Mesendoderm (in vitro differentiated cells): ENCODE measurements at regions not wholly inside any gene's neighbourhood (a gene's known extent, or its start where the extent isn't known, plus 50 kb on each side); places are given as distances from the start of the nearest gene placed in this dataset.

Experiments
- DNase-seq: peaks from one replicate; pipeline ENCODE4 v3.0.0; 2013
- H2AK5ac ChIP-seq: 2 replicates; pipeline ENCODE4 v1.6.1; 2013; ENCODE audit warnings: low read length, inconsistent platforms
- H2BK120ac ChIP-seq: 2 replicates; pipeline ENCODE4 v1.6.1; 2013; ENCODE audit warnings: low read depth, mild to moderate bottlenecking, low read length, moderate library complexity, mixed read lengths
- H2BK15ac ChIP-seq: replicated peaks from 2 replicates; pipeline ENCODE4 v1.6.1; 2013; ENCODE audit warnings: low read depth, mild to moderate bottlenecking, moderate library complexity
- H2BK5ac ChIP-seq: 2 replicates; pipeline ENCODE4 v1.6.1; 2013; ENCODE audit warnings: low read length, inconsistent platforms
- H3K18ac ChIP-seq: 2 replicates; pipeline ENCODE4 v1.6.1; 2013; ENCODE audit warnings: mild to moderate bottlenecking, low read length, mixed read lengths
- H3K23ac ChIP-seq: one replicate; pipeline ENCODE4 v1.6.1; 2013; ENCODE audit warnings: low read length
- H3K27ac ChIP-seq: 2 replicates; pipeline ENCODE4 v1.5.1; 2013; ENCODE audit warnings: low read depth, mild to moderate bottlenecking, inconsistent platforms, low read length, moderate library complexity
- H3K27me3 ChIP-seq: 2 replicates; pipeline ENCODE4 v1.6.1; 2013; ENCODE audit warnings: low read length, control low read depth, mild to moderate bottlenecking, inconsistent platforms; ENCODE audit not compliant: insufficient read depth, poor library complexity
- H3K36me3 ChIP-seq: 2 replicates; pipeline ENCODE4 v1.6.1; 2013; ENCODE audit warnings: low read length, inconsistent platforms; ENCODE audit not compliant: control insufficient read depth, insufficient read depth
- H3K4ac ChIP-seq: one replicate; pipeline ENCODE4 v1.6.1; 2013; ENCODE audit warnings: low read depth, mild to moderate bottlenecking, low read length, moderate library complexity
- H3K4me1 ChIP-seq: 2 replicates; pipeline ENCODE4 v1.6.1; 2013; ENCODE audit warnings: low read depth, low read length, inconsistent platforms; ENCODE audit not compliant: control insufficient read depth
- H3K4me2 ChIP-seq: 2 replicates; pipeline ENCODE4 v1.6.1; 2013; ENCODE audit warnings: low read length
- H3K4me3 ChIP-seq: 2 replicates; pipeline ENCODE4 v1.5.1; 2013; ENCODE audit warnings: mild to moderate bottlenecking, low read length
- H3K56ac ChIP-seq: one replicate; pipeline ENCODE4 v1.6.1; 2013; ENCODE audit warnings: low read length
- H3K79me1 ChIP-seq: 2 replicates; pipeline ENCODE4 v1.6.1; 2013; ENCODE audit warnings: low read length, inconsistent platforms
- H3K79me2 ChIP-seq: 2 replicates; pipeline ENCODE4 v1.6.1; 2013; ENCODE audit warnings: mild to moderate bottlenecking, low read length; ENCODE audit not compliant: control insufficient read depth, insufficient read depth
- H3K9ac ChIP-seq: 2 replicates; pipeline ENCODE4 v1.6.1; 2013; ENCODE audit warnings: low read length, inconsistent platforms
- H4K5ac ChIP-seq: one replicate; pipeline ENCODE4 v1.6.1; 2013; ENCODE audit warnings: low read length
- H4K8ac ChIP-seq: one replicate; pipeline ENCODE4 v1.6.1; 2013; ENCODE audit warnings: low read depth, mild to moderate bottlenecking, control low read depth, low read length, moderate library complexity
- WGBS: extraction: QIAGEN DNeasy Blood & Tissue Kit; methylation state at CpG from one replicate; pipeline ENCODE4 v1.1.7; 2013; ENCODE audit warnings: low lambda C conversion rate, missing lambda C conversion rate; ENCODE audit not compliant: insufficient coverage; ENCODE audit errors: extremely low coverage; 5-methylcytosine and 5-hydroxymethylcytosine counted together

- H3K23ac ChIP-seq = no peak overlapping the region
- H2BK120ac ChIP-seq = no peak overlapping the region
- no peak overlapping the region for H3K18ac ChIP-seq
- no peak overlapping the region for H2AK5ac ChIP-seq
- no peak overlapping the region for H3K56ac ChIP-seq
- DNase-seq = no peak
- no peak overlapping the region for H2BK5ac ChIP-seq
- no peaks in the 10 kb centered on the region for H3K4me1 ChIP-seq
- H4K8ac ChIP-seq = no peak overlapping the region
- whole genome bisulfite sequencing = no CpG with 5 or more reads among the region's 3 CpGs
- no peak overlapping the region for H3K4me3 ChIP-seq
- no peaks in the 10 kb centered on the region for H3K79me1 ChIP-seq
- no peak overlapping the region for H3K4me2 ChIP-seq
- no peak overlapping the region for H2BK15ac ChIP-seq
- H3K36me3 ChIP-seq = no peaks in the 10 kb centered on the region
- no peak overlapping the region for H3K27ac ChIP-seq
- no peak overlapping the region for H3K4ac ChIP-seq
- H3K9ac ChIP-seq = no peak overlapping the region
- H4K5ac ChIP-seq = no peak overlapping the region
- no peaks in the 10 kb centered on the region for H3K79me2 ChIP-seq
- no peaks in the 10 kb centered on the region for H3K27me3 ChIP-seq
Measured at GRCh38 chr10:128964100-128964403, 503.0 kb upstream of the MGMT start.

DNA sequence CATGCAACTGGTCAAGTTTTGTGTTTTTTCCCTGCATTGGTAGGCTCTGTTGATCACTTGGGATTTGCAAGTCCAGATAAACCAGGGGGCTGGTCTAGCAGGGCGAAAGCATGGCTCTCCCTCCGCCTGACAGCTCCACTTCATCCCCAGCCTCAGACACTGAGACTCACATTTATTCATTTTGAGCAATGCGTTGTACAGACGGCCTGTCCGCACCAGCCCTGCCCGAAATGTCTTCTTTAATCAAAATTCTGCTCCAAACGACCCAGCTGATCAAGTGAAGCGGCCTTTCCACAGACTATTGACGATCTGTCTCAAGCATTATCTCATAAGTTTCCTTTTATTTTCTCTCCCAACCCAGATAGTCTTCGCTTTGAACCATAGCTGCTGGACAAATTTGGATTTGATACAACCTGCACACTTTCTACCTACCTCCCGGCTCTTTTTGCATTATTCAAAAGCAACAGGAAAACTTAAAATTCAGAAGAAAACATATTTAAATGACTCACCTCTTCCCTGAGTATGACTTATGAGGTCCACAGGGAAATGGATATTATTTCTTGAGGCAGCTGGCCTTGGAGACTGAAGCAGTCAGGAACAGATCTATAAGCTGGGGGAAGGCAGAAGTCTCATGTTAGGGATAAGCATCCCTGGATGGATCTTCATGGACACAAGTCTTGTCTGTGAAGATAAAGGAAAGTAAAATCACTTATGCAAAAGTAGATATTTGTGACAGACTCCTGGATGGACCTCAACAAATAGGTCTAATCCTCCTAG is 498.9 kb upstream of the MGMT start:
- Histone ChIP-seq H3K56ac (no peak overlapping the region), H2BK120ac (no peak overlapping the region), H3K18ac (no peak overlapping the region), H4K5ac (no peak overlapping the region), H2BK5ac (no peak overlapping the region), H3K36me3 (no peaks in the 10 kb centered on the region), H3K4me2 (no peak overlapping the region), H3K4me3 (no peak overlapping the region), H2BK15ac (no peak overlapping the region), H4K8ac (no peak overlapping the region), H3K23ac (no peak overlapping the region), H3K79me2 (no peaks in the 10 kb centered on the region), H3K4ac (no peak overlapping the region), H2AK5ac (no peak overlapping the region), H3K9ac (no peak overlapping the region), H3K27me3 (no peaks in the 10 kb centered on the region), H3K4me1 (no peaks in the 10 kb centered on the region), H3K79me1 (no peaks in the 10 kb centered on the region), H3K27ac (no peak overlapping the region)
- no CpG with 5 or more reads among the region's 11 CpGs for WGBS
- no peak for DNase-seq

DNA sequence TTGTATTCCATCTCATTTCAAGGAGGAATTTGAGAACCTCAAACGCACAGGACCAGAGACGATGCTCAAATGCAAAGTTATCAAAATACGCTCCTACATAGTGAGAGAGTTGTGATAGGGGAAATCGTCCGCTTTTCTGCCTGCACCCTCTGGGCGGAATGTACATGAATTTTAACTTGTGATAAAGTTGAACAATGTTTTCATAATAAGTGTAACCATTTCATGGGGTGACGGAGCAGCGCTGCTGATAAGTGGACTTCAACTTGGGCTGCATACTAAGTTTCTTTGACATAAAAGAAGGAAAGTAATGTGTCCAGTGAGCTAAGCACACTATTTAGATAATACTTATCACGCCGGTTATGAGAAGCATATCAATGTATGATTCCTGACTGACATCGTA is 497.5 kb upstream of the MGMT start:
- H3K79me2 ChIP-seq = no peaks in the 10 kb centered on the region
- H3K79me1 ChIP-seq = no peaks in the 10 kb centered on the region
- no peak overlapping the region for H2AK5ac ChIP-seq
- no peak overlapping the region for H2BK15ac ChIP-seq
- no peaks in the 10 kb centered on the region for H3K4me1 ChIP-seq
- H4K8ac ChIP-seq = no peak overlapping the region
- no peak overlapping the region for H3K9ac ChIP-seq
- H3K56ac ChIP-seq = no peak overlapping the region
- H3K4me2 ChIP-seq = no peak overlapping the region
- H3K27ac ChIP-seq = no peak overlapping the region
- no peak overlapping the region for H2BK120ac ChIP-seq
- H3K4ac ChIP-seq = no peak overlapping the region
- H3K23ac ChIP-seq = no peak overlapping the region
- no peak overlapping the region for H2BK5ac ChIP-seq
- no peak overlapping the region for H3K4me3 ChIP-seq
- H4K5ac ChIP-seq = no peak overlapping the region
- no peak for DNase-seq
- no peak overlapping the region for H3K18ac ChIP-seq
- H3K27me3 ChIP-seq = no peaks in the 10 kb centered on the region
- WGBS = no CpG with 5 or more reads among the region's 11 CpGs
- no peaks in the 10 kb centered on the region for H3K36me3 ChIP-seq

GRCh38 chr10:128971374-128972035 is 495.5 kb upstream of the MGMT start:
- Histone ChIP-seq H3K27me3 (no peaks in the 10 kb centered on the region), H3K9ac (no peak overlapping the region), H3K4me2 (no peak overlapping the region), H2BK15ac (no peak overlapping the region), H4K8ac (no peak overlapping the region), H3K56ac (no peak overlapping the region), H2AK5ac (no peak overlapping the region), H3K4me1 (no peaks in the 10 kb centered on the region), H4K5ac (no peak overlapping the region), H2BK5ac (no peak overlapping the region), H3K79me2 (no peaks in the 10 kb centered on the region), H3K27ac (no peak overlapping the region), H3K79me1 (no peaks in the 10 kb centered on the region), H3K4me3 (no peak overlapping the region), H3K4ac (no peak overlapping the region), H3K36me3 (no peaks in the 10 kb centered on the region), H3K23ac (no peak overlapping the region), H3K18ac (no peak overlapping the region), H2BK120ac (no peak overlapping the region)
- no CpG with 5 or more reads among the region's 11 CpGs for WGBS
- no peak for DNase-seq

DNA sequence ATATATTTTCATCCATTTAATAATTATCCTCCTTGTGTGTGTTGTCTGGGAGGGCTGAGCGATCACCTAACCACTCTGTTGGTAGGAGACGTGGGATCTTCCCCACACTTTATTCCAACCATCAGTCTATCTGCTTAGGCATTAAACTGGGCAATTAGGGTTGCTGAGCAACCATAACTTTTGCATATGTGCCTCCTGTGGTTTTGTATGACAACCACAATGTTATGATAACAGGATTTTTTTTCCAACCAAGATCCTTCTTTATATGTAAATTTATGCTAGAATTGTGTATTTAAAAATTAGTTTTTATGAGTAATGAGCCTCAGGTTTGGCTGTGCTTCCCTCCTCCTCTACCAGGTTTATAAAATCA is 495.0 kb upstream of the MGMT start:
- Histone ChIP-seq H4K5ac (no peak overlapping the region), H2BK15ac (no peak overlapping the region)
- WGBS = no CpG with 5 or more reads among the region's 2 CpGs

DNA sequence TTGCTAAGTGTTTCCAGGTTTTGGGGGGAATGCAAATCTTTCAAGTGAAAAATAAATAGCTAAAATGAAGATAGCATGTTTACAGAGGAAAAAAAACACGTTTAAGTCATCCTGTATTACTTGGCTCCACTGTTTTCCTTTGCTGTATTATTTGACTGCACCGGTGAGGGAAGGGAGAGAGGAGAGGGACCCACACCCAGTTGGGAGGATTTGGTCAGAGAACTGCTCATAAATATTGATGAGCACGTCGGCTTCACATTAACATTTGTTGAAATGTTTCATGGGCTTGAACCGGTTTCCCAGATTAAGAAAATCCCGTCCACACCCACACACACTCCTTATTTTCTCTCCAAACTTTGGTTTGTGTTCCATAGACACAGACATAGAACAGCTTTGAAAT is 493.8 kb upstream of the MGMT start:
- Histone ChIP-seq H3K79me1 (no peaks in the 10 kb centered on the region), H4K5ac (no peak overlapping the region), H2BK120ac (no peak overlapping the region), H3K4me3 (no peak overlapping the region), H3K36me3 (no peaks in the 10 kb centered on the region), H3K4me2 (no peak overlapping the region), H4K8ac (no peak overlapping the region), H3K9ac (no peak overlapping the region), H3K79me2 (no peaks in the 10 kb centered on the region), H3K23ac (no peak overlapping the region), H3K27me3 (no peaks in the 10 kb centered on the region), H2BK5ac (no peak overlapping the region), H3K4ac (no peak overlapping the region), H3K27ac (no peak overlapping the region), H3K56ac (no peak overlapping the region), H2AK5ac (no peak overlapping the region), H3K18ac (no peak overlapping the region), H2BK15ac (no peak overlapping the region), H3K4me1 (no peaks in the 10 kb centered on the region)
- WGBS = no CpG with 5 or more reads among the region's 6 CpGs
- DNase-seq = no peak

More for the DNA sequence above, 495.0 kb upstream of the MGMT start:
- Histone ChIP-seq H3K4me1 (no peaks in the 10 kb centered on the region), H2AK5ac (no peak overlapping the region), H3K27me3 (no peaks in the 10 kb centered on the region), H3K36me3 (no peaks in the 10 kb centered on the region), H3K4me2 (no peak overlapping the region), H3K79me1 (no peaks in the 10 kb centered on the region), H3K9ac (no peak overlapping the region), H3K56ac (no peak overlapping the region), H2BK120ac (no peak overlapping the region), H3K23ac (no peak overlapping the region), H3K4ac (no peak overlapping the region), H3K4me3 (no peak overlapping the region), H3K27ac (no peak overlapping the region), H3K18ac (no peak overlapping the region), H2BK5ac (no peak overlapping the region), H4K8ac (no peak overlapping the region), H3K79me2 (no peaks in the 10 kb centered on the region)
- no peak for DNase-seq
